Thoracic aorta (tissue), 2 donors: ENCODE measurements at regions not wholly inside any gene's neighbourhood (a gene's known extent, or its start where the extent isn't known, plus 50 kb on each side); places are given as distances from the start of the nearest gene placed in this dataset.
"Not testable (repeated sequence)": the region's sequence is repeated elsewhere in the genome, so short reads cannot be mapped to it uniquely, and the experiment has no call there.

ENCODE experiments used
- ATAC-seq: fragments of 150-250 bp; one replicate; pipeline ENCODE4 v1.8.0; 2017; ENCODE audit warnings: low read depth; ENCODE audit not compliant: insufficient number of reproducible peaks, low FRiP score
- DNase-seq: peaks from one replicate; pipeline ENCODE4 v3.0.0-alpha.2; 2020; ENCODE audit warnings: low spot score
- H3K27ac ChIP-seq, 2 donors: fragments of 200-600 bp; sonication (generic); 1 replicate in 1 of 2; 2 replicates in 1 of 2; pipeline ENCODE4 v1.5.1; 2016; ENCODE audit warnings: mild to moderate bottlenecking in 2 of 2, moderate library complexity in 2 of 2
- H3K27me3 ChIP-seq: fragments of 200-600 bp; sonication (generic); replicated peaks from 2 replicates; pipeline ENCODE4 v1.6.0; 2016; ENCODE audit warnings: mild to moderate bottlenecking; ENCODE audit not compliant: insufficient read depth
- H3K36me3 ChIP-seq: fragments of 200-600 bp; sonication (generic); one replicate; pipeline ENCODE4 v1.5.1; 2016
- H3K4me1 ChIP-seq, 2 donors: fragments of 200-600 bp; sonication (generic); 1 replicate in 1 of 2; 2 replicates in 1 of 2; pipeline versions ENCODE4 v1.5.1 to v1.6.0; 2016; ENCODE audit warnings: low read depth in 2 of 2, mild to moderate bottlenecking in 1 of 2; ENCODE audit not compliant: control insufficient read depth in 1 of 2
- H3K4me3 ChIP-seq: fragments of 200-600 bp; sonication (generic); 2 replicates; pipeline ENCODE4 v1.5.1; 2016; ENCODE audit warnings: mild to moderate bottlenecking
- H3K9me3 ChIP-seq: fragments of 200-600 bp; sonication (generic); 2 replicates; pipeline ENCODE4 v1.5.1; 2016
- TF ChIP-seq, protein P1 (sequence below): fragments of 200-600 bp; sonication (generic); IDR thresholded peaks from one replicate; pipeline ENCODE4 v1.5.1; 2019; ENCODE audit warnings: antibody characterized with exemption

DNA sequence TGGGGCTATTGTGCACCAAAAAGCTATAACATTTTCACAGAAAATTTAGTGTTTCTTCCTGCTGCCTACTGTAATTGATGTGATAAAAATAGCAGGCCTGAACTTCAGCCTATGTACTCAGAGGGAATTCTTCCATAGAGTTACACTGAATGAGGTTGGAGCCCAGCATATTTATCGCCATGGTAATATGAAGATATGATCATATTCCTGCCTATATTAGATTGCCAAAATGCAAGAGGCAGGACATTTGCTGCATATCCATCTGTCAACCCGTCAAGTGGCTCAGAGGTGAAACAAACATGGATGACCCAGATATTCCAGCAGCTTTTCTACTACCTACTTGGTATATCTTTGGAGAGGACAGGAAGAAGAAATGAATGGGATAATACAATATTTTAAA is 1150.6 kb downstream of the TBL1XR1 start:
- no peaks in the 10 kb centered on the region for H3K27me3 ChIP-seq
- DNase-seq (no peak), ATAC-seq (no peak)
- no peak overlapping the region for H3K27ac ChIP-seq
- H3K4me3 ChIP-seq, result no peak overlapping the region
- TF ChIP-seq, protein P1, sequence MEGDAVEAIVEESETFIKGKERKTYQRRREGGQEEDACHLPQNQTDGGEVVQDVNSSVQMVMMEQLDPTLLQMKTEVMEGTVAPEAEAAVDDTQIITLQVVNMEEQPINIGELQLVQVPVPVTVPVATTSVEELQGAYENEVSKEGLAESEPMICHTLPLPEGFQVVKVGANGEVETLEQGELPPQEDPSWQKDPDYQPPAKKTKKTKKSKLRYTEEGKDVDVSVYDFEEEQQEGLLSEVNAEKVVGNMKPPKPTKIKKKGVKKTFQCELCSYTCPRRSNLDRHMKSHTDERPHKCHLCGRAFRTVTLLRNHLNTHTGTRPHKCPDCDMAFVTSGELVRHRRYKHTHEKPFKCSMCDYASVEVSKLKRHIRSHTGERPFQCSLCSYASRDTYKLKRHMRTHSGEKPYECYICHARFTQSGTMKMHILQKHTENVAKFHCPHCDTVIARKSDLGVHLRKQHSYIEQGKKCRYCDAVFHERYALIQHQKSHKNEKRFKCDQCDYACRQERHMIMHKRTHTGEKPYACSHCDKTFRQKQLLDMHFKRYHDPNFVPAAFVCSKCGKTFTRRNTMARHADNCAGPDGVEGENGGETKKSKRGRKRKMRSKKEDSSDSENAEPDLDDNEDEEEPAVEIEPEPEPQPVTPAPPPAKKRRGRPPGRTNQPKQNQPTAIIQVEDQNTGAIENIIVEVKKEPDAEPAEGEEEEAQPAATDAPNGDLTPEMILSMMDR, result no peak
- H3K36me3 ChIP-seq, result no peaks in the 10 kb centered on the region
- H3K4me1 ChIP-seq, result no peaks in the 10 kb centered on the region
- H3K9me3 ChIP-seq, result no peaks in the 10 kb centered on the region

DNA sequence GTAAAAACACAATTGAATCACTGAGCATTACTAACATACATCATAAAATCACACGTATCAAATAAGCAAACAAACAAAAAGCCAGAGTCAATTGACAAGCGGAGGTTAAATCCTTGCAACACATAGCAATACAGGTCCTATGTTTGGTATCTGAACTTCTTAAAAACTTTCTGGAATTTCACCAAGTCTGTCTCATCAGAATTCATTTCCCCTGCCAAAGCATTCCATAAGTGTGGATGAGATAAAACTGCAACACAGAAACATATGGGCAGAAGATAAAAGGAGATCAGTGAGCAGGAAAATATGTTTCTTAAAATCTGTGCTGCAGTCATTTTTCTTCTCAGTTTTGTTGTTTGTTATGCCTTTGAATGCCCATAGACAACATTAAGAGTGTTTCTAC is 1155.5 kb downstream of the TBL1XR1 start:
- DNase-seq (no peak), ATAC-seq (no peak)
- no peak overlapping the region for H3K4me3 ChIP-seq
- TF ChIP-seq, protein P1, result no peak
- no peaks in the 10 kb centered on the region for H3K27me3 ChIP-seq
- H3K36me3 ChIP-seq, result no peaks in the 10 kb centered on the region
- peaks cover 0 to 12% of the 10 kb centered on the region in 2 donors for H3K4me1 ChIP-seq
- no peak overlapping the region for H3K27ac ChIP-seq
- H3K9me3 ChIP-seq, result no peaks in the 10 kb centered on the region

DNA sequence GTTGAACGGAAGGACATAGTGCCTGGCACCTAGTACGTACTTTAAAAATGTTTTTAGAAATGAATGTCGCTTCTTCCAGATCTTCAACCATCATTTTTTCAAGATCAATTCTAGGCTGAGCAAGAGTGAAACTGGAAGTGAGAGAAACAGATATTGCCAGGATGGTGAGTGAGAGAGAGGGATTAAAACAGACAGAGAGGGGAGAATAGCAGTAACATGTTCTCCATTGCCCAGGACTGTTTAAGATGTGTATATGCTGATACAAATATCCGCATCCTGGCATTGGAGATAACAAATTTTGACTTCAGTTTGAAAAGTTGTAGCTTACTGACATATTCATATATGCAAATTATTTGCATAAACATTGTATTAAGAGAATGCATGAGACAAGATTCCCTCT is 1156.1 kb downstream of the TBL1XR1 start:
- peaks cover 0 to 12% of the 10 kb centered on the region in 2 donors for H3K4me1 ChIP-seq
- TF ChIP-seq, protein P1, result no peak
- ATAC-seq, result no peak
- no peak overlapping the region for H3K27ac ChIP-seq
- H3K27me3 ChIP-seq, result no peaks in the 10 kb centered on the region
- no peak for DNase-seq
- peaks cover 1% of the 10 kb centered on the region for H3K9me3 ChIP-seq
- H3K36me3 ChIP-seq, result no peaks in the 10 kb centered on the region
- no peak overlapping the region for H3K4me3 ChIP-seq

DNA sequence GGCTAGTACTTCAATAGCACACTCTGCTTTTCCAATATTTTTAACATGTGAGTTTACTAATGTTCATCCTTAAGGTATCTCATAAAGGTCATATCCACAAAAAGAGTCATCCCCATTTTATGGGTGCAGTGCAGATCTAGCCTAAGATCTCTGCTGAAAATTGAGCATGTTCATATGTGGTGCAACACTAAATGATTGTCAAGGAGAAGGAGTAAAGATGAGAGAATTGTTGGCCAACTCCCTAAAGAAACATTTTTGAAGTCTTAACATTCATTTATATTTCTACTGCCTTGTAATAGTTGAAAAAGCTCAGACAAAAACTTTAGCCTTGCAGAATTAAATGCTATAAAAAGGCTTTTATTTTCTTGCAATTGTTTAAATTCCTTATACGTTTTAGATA is 1159.6 kb downstream of the TBL1XR1 start:
- no peaks in the 10 kb centered on the region for H3K27me3 ChIP-seq
- peaks cover 0 to 12% of the 10 kb centered on the region in 2 donors for H3K4me1 ChIP-seq
- DNase-seq, result no peak
- no peaks in the 10 kb centered on the region for H3K36me3 ChIP-seq
- TF ChIP-seq, protein P1, result no peak
- H3K4me3 ChIP-seq, result no peak overlapping the region
- ATAC-seq, result no peak
- H3K27ac ChIP-seq, result no peak overlapping the region
- peaks cover 4% of the 10 kb centered on the region for H3K9me3 ChIP-seq

DNA sequence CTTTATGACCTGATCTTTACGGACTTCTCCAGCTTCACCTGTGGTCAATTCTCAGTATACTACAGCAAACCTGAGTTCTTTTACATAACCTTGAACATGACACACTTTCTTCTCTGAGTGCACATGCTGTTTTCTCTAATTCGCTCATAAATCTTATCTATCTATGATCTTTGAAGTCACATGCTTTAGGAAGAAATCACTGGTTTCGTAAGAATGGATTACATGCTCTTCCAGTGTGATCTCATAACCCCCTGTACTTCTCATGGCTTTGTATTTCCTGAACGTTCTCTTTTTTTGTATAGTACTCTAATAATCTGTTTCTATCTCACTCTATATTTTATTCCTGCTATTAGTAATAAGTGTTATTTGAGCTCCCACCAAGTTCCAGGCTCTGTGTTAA is 1165.2 kb downstream of the TBL1XR1 start:
- H3K4me3 ChIP-seq, result no peak overlapping the region
- ATAC-seq, result no peak
- peaks cover 4% of the 10 kb centered on the region for H3K9me3 ChIP-seq
- TF ChIP-seq, protein P1, result no peak
- H3K4me1 ChIP-seq, result peaks cover 0 to 3% of the 10 kb centered on the region in 2 donors
- no peaks in the 10 kb centered on the region for H3K36me3 ChIP-seq
- H3K27me3 ChIP-seq, result no peaks in the 10 kb centered on the region
- no peak overlapping the region for H3K27ac ChIP-seq
- DNase-seq, result no peak

DNA sequence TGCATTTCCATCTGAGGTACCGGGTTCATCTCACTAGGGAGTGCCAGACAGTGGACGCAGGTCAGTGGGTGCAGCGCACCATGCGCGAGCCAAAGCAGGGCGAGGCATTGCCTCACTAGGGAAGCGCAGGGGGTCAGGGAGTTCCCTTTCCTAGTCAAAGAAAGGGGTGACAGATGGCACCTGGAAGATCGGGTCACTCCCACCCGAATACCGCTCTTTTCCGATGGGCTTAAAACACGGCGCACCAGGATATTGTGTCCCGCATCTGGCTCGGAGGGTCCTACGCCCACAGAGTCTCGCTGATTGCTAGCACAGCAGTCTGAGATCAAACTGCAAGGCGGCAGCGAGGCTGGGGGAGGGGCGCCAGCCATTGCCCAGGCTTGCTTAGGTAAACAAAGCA is 1157.1 kb downstream of the NAALADL2 start:
- ATAC-seq, DNase-seq, H3K27me3 ChIP-seq, H3K36me3 ChIP-seq, H3K27ac ChIP-seq, H3K4me3 ChIP-seq, H3K4me1 ChIP-seq, H3K9me3 ChIP-seq: not testable (repeated sequence)

DNA sequence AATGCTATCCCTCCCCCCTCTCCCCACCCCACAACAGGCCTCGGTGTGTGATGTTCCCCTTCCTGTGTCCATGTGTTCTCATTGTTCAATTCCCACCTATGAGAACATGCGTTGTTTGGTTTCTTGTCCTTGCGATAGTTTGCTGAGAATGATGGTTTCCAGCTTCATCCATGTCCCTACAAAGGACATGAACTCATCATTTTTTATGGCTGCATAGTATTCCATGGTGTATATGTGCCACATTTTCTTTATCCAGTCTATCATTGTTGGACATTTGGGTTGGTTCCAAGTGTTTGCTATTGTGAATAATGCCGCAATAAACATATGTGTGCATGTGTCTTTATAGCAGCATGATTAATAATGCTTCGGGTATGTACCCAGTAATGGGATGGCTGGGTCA is 1156.1 kb downstream of the NAALADL2 start:
- ATAC-seq, H3K27me3 ChIP-seq, DNase-seq: not testable (repeated sequence)

More for the DNA sequence above, 1156.1 kb downstream of the NAALADL2 start:
- H3K36me3 ChIP-seq, H3K27ac ChIP-seq, H3K4me1 ChIP-seq, H3K9me3 ChIP-seq, H3K4me3 ChIP-seq: not testable (repeated sequence)
